ENCODE measurements at regions not wholly inside any gene's neighbourhood (a gene's known extent, or its start where the extent isn't known, plus 50 kb on each side); places are given as distances from the start of the nearest gene placed in this dataset.
A peak's percentile ranks its signal among the peaks of the same experiment; 100 is the strongest.

GRCh38 chr4:12050357-12050756 lies 621.7 kb upstream of the HS3ST1 start:
- TF ChIP-seq JAZF1 (CRISPR knock-in tag; IDR thresholded peaks at IDR 0.05): no peak
- peak; percentile 99 for TF ChIP-seq ZNF121 (CRISPR knock-in tag; IDR thresholded peaks at IDR 0.05)
- no peak for TF ChIP-seq GRHL2 (CRISPR knock-in tag; IDR thresholded peaks at IDR 0.05; ENCODE audit: insufficient replicate concordance, severe bottlenecking)
- TF ChIP-seq GTF2I (CRISPR knock-in tag; conservative IDR thresholded peaks at IDR 0.05): 0 out of 2 replicates have a peak, but pooled peaks have one; percentile 19
- TF ChIP-seq, protein P1, sequence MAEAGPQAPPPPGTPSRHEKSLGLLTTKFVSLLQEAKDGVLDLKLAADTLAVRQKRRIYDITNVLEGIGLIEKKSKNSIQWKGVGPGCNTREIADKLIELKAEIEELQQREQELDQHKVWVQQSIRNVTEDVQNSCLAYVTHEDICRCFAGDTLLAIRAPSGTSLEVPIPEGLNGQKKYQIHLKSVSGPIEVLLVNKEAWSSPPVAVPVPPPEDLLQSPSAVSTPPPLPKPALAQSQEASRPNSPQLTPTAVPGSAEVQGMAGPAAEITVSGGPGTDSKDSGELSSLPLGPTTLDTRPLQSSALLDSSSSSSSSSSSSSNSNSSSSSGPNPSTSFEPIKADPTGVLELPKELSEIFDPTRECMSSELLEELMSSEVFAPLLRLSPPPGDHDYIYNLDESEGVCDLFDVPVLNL (CRISPR knock-in tag; IDR thresholded peaks at IDR 0.05; ENCODE audit: borderline replicate concordance, low read depth): no peak
- peaks cover 29% of the 10 kb centered on the region for H3K4me1 Mint-ChIP-seq
- H3K27ac Mint-ChIP-seq: peak overlapping the region; percentile 85
- no peak overlapping the region for H3K4me3 Mint-ChIP-seq
- ATAC-seq (peak; percentile 98), DNase-seq (ENCODE audit: low spot score) (peak; percentile 23)
- H3K36me3 Mint-ChIP-seq: peaks cover 39% of the 10 kb centered on the region
- H3K27me3 Mint-ChIP-seq (ENCODE audit: low read depth): peaks cover 5% of the 10 kb centered on the region; the same call in 1 of the 2 replicates
- POLR2A ChIA-PET: no interaction called here
- CTCF ChIA-PET: interaction anchor here (2.2 kb wide), 1 partner anchor 8 kb away, joined by 7 read pairs; no protein-coding TSS in a partner anchor
- H3K9me3 Mint-ChIP-seq: peaks cover 67% of the 10 kb centered on the region

DNA sequence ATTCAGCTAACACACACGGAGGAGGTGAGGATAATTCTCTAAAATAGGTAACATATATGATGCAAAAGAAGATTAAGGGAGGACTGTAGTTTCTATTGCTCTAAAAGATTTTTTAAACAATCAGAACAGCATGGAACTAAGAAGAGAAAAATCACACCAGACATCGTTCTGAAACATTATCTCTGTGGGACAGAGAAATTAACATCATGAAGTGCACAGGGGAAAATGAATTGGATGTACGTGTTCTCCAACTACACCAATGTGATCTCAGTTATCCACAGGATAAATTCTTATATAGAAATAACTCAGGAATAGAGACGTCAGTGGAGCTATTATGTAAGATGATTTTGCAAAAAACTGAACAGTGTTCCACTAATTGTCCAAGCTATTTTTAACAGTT lies 614.1 kb upstream of the HS3ST1 start:
- Mint-ChIP-seq H3K4me1 (peaks cover 10% of the 10 kb centered on the region; the same call in 1 of the 2 replicates), H3K36me3 (peaks cover 59% of the 10 kb centered on the region), H3K27me3 (ENCODE audit: low read depth) (peaks cover 11% of the 10 kb centered on the region; the same call in 1 of the 2 replicates), H3K27ac (no peak overlapping the region), H3K9me3 (peaks cover 66% of the 10 kb centered on the region), H3K4me3 (no peak overlapping the region)
- ChIA-PET POLR2A (no interaction called here), CTCF (interaction anchor here (0.8 to 2.7 kb wide), 4 partner anchors 8 to 590 kb away, joined by 3 to 11 read pairs (median 5); no protein-coding TSS in a partner anchor)
- no peak for DNase-seq (ENCODE audit: low spot score)
- ATAC-seq: no peak
- TF ChIP-seq NFE2L1 (CRISPR knock-in tag; IDR thresholded peaks at IDR 0.05) (no peak), OVOL2 (CRISPR knock-in tag; IDR thresholded peaks at IDR 0.05; ENCODE audit: borderline replicate concordance) (no peak)

GRCh38 chr4:12041828-12042227 lies 613.1 kb upstream of the HS3ST1 start:
- DNase-seq (ENCODE audit: low spot score) (peak; percentile 15), ATAC-seq (peak; percentile 67)
- Mint-ChIP-seq H3K9me3 (peaks cover 65% of the 10 kb centered on the region), H3K4me1 (peaks cover 7% of the 10 kb centered on the region; the same call in 1 of the 2 replicates), H3K27me3 (ENCODE audit: low read depth) (peaks cover 11% of the 10 kb centered on the region; the same call in 1 of the 2 replicates), H3K27ac (no peak overlapping the region), H3K36me3 (peaks cover 56% of the 10 kb centered on the region), H3K4me3 (no peak overlapping the region)
- ChIA-PET POLR2A (no interaction called here), CTCF (interaction anchor here (0.6 to 2.7 kb wide), 8 partner anchors 9 to 1966 kb away, joined by 3 to 11 read pairs (median 3); no protein-coding TSS in a partner anchor)
- TF ChIP-seq EMX1 (CRISPR knock-in tag; IDR thresholded peaks at IDR 0.05): no peak
- TF ChIP-seq, protein P2, sequence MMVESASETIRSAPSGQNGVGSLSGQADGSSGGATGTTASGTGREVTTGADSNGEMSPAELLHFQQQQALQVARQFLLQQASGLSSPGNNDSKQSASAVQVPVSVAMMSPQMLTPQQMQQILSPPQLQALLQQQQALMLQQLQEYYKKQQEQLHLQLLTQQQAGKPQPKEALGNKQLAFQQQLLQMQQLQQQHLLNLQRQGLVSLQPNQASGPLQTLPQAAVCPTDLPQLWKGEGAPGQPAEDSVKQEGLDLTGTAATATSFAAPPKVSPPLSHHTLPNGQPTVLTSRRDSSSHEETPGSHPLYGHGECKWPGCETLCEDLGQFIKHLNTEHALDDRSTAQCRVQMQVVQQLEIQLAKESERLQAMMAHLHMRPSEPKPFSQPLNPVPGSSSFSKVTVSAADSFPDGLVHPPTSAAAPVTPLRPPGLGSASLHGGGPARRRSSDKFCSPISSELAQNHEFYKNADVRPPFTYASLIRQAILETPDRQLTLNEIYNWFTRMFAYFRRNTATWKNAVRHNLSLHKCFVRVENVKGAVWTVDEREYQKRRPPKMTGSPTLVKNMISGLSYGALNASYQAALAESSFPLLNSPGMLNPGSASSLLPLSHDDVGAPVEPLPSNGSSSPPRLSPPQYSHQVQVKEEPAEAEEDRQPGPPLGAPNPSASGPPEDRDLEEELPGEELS (CRISPR knock-in tag; IDR thresholded peaks at IDR 0.05): no peak
- no peak for TF ChIP-seq OVOL2 (CRISPR knock-in tag; IDR thresholded peaks at IDR 0.05; ENCODE audit: borderline replicate concordance)
- TF ChIP-seq SMAD4 (CRISPR knock-in tag; IDR thresholded peaks at IDR 0.05): no peak
- no peak for TF ChIP-seq ZNF263 (CRISPR knock-in tag; IDR thresholded peaks at IDR 0.05; ENCODE audit: low read depth)
- TF ChIP-seq CTCF (IDR thresholded peaks at IDR 0.05): peak; percentile 48; the same call in 1 of the 2 replicates
- TF ChIP-seq ZBTB21 (CRISPR knock-in tag; IDR thresholded peaks at IDR 0.05; ENCODE audit: borderline replicate concordance): no peak
- TF ChIP-seq, protein P3, sequence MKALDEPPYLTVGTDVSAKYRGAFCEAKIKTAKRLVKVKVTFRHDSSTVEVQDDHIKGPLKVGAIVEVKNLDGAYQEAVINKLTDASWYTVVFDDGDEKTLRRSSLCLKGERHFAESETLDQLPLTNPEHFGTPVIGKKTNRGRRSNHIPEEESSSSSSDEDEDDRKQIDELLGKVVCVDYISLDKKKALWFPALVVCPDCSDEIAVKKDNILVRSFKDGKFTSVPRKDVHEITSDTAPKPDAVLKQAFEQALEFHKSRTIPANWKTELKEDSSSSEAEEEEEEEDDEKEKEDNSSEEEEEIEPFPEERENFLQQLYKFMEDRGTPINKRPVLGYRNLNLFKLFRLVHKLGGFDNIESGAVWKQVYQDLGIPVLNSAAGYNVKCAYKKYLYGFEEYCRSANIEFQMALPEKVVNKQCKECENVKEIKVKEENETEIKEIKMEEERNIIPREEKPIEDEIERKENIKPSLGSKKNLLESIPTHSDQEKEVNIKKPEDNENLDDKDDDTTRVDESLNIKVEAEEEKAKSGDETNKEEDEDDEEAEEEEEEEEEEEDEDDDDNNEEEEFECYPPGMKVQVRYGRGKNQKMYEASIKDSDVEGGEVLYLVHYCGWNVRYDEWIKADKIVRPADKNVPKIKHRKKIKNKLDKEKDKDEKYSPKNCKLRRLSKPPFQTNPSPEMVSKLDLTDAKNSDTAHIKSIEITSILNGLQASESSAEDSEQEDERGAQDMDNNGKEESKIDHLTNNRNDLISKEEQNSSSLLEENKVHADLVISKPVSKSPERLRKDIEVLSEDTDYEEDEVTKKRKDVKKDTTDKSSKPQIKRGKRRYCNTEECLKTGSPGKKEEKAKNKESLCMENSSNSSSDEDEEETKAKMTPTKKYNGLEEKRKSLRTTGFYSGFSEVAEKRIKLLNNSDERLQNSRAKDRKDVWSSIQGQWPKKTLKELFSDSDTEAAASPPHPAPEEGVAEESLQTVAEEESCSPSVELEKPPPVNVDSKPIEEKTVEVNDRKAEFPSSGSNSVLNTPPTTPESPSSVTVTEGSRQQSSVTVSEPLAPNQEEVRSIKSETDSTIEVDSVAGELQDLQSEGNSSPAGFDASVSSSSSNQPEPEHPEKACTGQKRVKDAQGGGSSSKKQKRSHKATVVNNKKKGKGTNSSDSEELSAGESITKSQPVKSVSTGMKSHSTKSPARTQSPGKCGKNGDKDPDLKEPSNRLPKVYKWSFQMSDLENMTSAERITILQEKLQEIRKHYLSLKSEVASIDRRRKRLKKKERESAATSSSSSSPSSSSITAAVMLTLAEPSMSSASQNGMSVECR (CRISPR knock-in tag; IDR thresholded peaks at IDR 0.05; ENCODE audit: borderline replicate concordance): no peak
